ENCODE measurements at regions not wholly inside any gene's neighbourhood (a gene's known extent, or its start where the extent isn't known, plus 50 kb on each side); places are given as distances from the start of the nearest gene placed in this dataset.

DNA sequence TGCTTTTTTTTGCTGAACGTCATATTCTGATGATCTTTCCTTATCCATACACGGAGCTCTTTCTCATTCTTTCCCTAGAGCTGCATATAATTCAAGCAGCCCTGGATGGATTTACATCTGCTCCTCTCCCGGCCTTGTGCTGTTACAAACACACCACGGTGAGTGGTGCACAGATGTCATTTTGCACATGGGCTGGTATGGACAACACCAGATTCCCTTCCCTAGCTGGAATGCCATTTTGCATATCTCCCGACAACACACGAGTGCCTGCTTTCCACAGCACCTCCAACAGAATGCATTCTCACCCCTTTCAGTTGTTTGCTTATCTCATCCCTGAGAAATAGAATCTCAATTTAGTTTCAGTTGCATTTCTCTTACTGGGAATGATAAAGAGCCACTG, 69.5 kb upstream of the AFDN start:
- TF ChIP-seq POLR2A (IDR thresholded peaks at IDR 0.05; ENCODE audit: insufficient read depth in 1 of 2, low read depth in 2 of 2, low read length in 2 of 2) (no peak), SP4 (CRISPR knock-in tag; IDR thresholded peaks at IDR 0.05) (no peak), RFX5 (IDR thresholded peaks at IDR 0.05; ENCODE audit: low read depth, low read length) (no peak)
- TF ChIP-seq, protein P1, sequence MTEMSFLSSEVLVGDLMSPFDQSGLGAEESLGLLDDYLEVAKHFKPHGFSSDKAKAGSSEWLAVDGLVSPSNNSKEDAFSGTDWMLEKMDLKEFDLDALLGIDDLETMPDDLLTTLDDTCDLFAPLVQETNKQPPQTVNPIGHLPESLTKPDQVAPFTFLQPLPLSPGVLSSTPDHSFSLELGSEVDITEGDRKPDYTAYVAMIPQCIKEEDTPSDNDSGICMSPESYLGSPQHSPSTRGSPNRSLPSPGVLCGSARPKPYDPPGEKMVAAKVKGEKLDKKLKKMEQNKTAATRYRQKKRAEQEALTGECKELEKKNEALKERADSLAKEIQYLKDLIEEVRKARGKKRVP (CRISPR knock-in tag; IDR thresholded peaks at IDR 0.05): no peak
- TF ChIP-seq, protein P2, sequence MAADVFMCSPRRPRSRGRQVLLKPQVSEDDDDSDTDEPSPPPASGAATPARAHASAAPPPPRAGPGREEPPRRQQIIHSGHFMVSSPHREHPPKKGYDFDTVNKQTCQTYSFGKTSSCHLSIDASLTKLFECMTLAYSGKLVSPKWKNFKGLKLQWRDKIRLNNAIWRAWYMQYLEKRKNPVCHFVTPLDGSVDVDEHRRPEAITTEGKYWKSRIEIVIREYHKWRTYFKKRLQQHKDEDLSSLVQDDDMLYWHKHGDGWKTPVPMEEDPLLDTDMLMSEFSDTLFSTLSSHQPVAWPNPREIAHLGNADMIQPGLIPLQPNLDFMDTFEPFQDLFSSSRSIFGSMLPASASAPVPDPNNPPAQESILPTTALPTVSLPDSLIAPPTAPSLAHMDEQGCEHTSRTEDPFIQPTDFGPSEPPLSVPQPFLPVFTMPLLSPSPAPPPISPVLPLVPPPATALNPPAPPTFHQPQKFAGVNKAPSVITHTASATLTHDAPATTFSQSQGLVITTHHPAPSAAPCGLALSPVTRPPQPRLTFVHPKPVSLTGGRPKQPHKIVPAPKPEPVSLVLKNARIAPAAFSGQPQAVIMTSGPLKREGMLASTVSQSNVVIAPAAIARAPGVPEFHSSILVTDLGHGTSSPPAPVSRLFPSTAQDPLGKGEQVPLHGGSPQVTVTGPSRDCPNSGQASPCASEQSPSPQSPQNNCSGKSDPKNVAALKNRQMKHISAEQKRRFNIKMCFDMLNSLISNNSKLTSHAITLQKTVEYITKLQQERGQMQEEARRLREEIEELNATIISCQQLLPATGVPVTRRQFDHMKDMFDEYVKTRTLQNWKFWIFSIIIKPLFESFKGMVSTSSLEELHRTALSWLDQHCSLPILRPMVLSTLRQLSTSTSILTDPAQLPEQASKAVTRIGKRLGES (CRISPR knock-in tag; IDR thresholded peaks at IDR 0.05; ENCODE audit: borderline replicate concordance): no peak
- TF ChIP-seq, protein P3, sequence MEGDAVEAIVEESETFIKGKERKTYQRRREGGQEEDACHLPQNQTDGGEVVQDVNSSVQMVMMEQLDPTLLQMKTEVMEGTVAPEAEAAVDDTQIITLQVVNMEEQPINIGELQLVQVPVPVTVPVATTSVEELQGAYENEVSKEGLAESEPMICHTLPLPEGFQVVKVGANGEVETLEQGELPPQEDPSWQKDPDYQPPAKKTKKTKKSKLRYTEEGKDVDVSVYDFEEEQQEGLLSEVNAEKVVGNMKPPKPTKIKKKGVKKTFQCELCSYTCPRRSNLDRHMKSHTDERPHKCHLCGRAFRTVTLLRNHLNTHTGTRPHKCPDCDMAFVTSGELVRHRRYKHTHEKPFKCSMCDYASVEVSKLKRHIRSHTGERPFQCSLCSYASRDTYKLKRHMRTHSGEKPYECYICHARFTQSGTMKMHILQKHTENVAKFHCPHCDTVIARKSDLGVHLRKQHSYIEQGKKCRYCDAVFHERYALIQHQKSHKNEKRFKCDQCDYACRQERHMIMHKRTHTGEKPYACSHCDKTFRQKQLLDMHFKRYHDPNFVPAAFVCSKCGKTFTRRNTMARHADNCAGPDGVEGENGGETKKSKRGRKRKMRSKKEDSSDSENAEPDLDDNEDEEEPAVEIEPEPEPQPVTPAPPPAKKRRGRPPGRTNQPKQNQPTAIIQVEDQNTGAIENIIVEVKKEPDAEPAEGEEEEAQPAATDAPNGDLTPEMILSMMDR (CRISPR knock-in tag; IDR thresholded peaks at IDR 0.05): no peak
